HG03060 (cell line): ENCODE measurements at regions not wholly inside any gene's neighbourhood (a gene's known extent, or its start where the extent isn't known, plus 50 kb on each side); places are given as distances from the start of the nearest gene placed in this dataset.
"Not testable (repeated sequence)": the region's sequence is repeated elsewhere in the genome, so short reads cannot be mapped to it uniquely, and the experiment has no call there.

ENCODE experiments used
- ATAC-seq: cut with Tn5 transposase; IDR thresholded peaks from one replicate; pipeline ENCODE4 v1.9.1; 2021; ENCODE audit warnings: low read depth, moderate number of reproducible peaks; ENCODE audit not compliant: unreplicated experiment

GRCh38 chr5:17951392-17952169 is 317.3 kb downstream of the TAF11L14 start:
- ATAC-seq, result no peak

GRCh38 chr5:17952231-17952630 is 318.0 kb downstream of the TAF11L14 start:
- ATAC-seq, result no peak

GRCh38 chr5:17964067-17964466 is 329.8 kb downstream of the TAF11L14 start:
- ATAC-seq, result no peak

- ATAC-seq, result no peak
These were observed 332.6 kb downstream of the TAF11L14 start for GRCh38 chr5:17966640-17967402.

GRCh38 chr5:17976404-17976803 is 342.1 kb downstream of the TAF11L14 start:
- ATAC-seq, result no peak

- ATAC-seq, result no peak
These were observed 344.7 kb downstream of the TAF11L14 start for GRCh38 chr5:17978954-17979353.

- ATAC-seq, result not testable (repeated sequence)
These were observed 348.4 kb downstream of the TAF11L14 start for GRCh38 chr5:17982626-17983025.

GRCh38 chr5:17989036-17989435 is 354.8 kb downstream of the TAF11L14 start:
- ATAC-seq, result no peak

GRCh38 chr5:17989567-17990563 is 355.6 kb downstream of the TAF11L14 start:
- ATAC-seq, result no peak

GRCh38 chr5:17991775-17992174 is 357.5 kb downstream of the TAF11L14 start:
- ATAC-seq, result no peak

GRCh38 chr5:17992291-17992690 is 358.0 kb downstream of the TAF11L14 start:
- ATAC-seq, result no peak

GRCh38 chr5:17995997-17996396 is 361.7 kb downstream of the TAF11L14 start:
- no peak for ATAC-seq

GRCh38 chr5:17999858-18000257 is 365.6 kb downstream of the TAF11L14 start:
- no peak for ATAC-seq

- ATAC-seq, result no peak
These were observed 366.5 kb downstream of the TAF11L14 start for GRCh38 chr5:18000744-18001143.

- no peak for ATAC-seq
These were observed 369.1 kb downstream of the TAF11L14 start for GRCh38 chr5:18003312-18003711.

GRCh38 chr5:18003784-18004183 is 369.5 kb downstream of the TAF11L14 start:
- no peak for ATAC-seq

GRCh38 chr5:18006235-18006634 is 372.0 kb downstream of the TAF11L14 start:
- not testable (repeated sequence) for ATAC-seq

- ATAC-seq, result no peak
These were observed 374.7 kb downstream of the TAF11L14 start for GRCh38 chr5:18008940-18009339.

GRCh38 chr5:18010053-18010452 is 375.8 kb downstream of the TAF11L14 start:
- no peak for ATAC-seq

- ATAC-seq, result no peak
These were observed 384.2 kb downstream of the TAF11L14 start for GRCh38 chr5:18018472-18018871.

GRCh38 chr5:18023275-18023674 is 389.0 kb downstream of the TAF11L14 start:
- no peak for ATAC-seq
